Stimulated activated CD8-positive, alpha-beta memory T cell treated with anti-CD3 and anti-CD28 coated beads, Interleukin-12 subunit alpha, Interleukin-12 subunit beta, amount 100 ng/mL, for 1 hour (primary cell): ENCODE measurements at regions not wholly inside any gene's neighbourhood (a gene's known extent, or its start where the extent isn't known, plus 50 kb on each side); places are given as distances from the start of the nearest gene placed in this dataset.
"Not testable (repeated sequence)": the region's sequence is repeated elsewhere in the genome, so short reads cannot be mapped to it uniquely, and the experiment has no call there.

Source experiments
- DNase-seq: peaks from one replicate; pipeline ENCODE4 v3.0.0-alpha.2; 2020; ENCODE audit warnings: low read depth

DNA sequence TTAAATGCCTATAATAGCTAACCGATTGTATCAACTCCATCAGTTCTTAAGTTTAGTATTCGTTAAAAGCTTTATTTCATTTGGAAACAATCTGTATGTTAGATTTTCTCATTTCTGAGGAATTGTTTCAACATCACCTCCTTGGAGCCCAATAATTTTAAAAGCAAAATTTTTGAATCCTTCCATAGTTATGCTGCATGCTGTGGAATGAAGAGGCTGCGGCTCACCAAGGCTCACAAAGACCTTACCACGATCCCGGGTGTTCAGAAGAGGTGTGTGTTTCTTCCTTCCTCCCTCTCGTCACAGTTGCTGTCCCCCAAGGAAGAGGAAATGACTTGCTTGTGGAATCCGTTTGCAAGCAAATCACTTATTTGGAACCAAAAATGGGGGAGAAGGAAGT is 143.8 kb downstream of the FGF1 start:
- no peak for DNase-seq

DNA sequence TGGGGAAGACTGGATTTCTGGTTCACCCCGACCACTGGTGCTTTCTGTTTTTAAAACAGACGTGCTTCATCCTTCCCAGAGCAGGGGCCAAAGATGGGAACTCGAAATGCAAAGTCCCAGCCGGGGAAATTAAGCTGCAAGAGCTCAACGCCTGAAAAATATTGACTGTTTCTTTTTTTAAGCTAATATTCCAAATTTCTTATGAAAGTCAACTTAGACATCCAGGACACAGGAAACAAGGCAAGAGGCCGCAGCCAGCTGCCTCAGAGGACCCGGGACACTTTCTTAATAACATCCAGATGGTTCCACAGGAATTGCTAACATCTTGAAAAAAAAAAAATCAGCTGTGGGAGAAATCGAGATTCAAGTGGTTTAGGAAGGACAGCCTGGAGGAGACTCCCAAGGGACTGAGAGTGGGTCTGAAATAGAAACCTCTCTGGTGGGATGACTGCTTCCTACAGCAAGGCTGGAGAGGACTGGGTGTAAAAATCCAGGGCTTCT is 144.9 kb downstream of the FGF1 start:
- DNase-seq = no peak

DNA sequence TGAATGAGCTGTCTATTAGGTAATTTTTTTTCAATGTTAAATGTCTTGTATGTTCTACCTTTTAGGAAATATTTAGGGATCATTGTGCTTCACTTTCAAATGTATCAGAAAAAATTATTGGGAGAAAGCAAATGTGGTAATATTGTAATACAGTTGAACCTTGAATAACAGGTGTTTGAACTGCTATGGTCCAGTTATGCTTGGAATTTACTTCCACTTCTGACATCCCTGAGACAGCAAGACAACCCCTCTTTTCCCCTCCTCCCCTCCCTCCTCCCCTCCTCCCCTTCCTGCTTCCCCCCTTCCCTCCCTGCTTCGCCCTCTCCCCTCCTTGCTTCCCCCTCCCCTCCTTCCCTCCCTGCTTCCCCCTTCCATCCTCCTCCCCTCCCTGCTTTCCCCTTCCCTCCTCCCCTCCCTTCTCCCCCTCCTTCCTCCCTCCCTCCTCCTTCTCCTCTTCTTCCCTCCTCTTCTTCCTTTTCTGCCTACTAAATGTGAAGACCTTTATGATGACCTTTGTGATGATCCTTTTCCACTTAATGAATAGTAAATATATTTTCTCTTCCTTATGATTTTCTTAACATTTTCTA is 146.6 kb downstream of the FGF1 start:
- no peak for DNase-seq

DNA sequence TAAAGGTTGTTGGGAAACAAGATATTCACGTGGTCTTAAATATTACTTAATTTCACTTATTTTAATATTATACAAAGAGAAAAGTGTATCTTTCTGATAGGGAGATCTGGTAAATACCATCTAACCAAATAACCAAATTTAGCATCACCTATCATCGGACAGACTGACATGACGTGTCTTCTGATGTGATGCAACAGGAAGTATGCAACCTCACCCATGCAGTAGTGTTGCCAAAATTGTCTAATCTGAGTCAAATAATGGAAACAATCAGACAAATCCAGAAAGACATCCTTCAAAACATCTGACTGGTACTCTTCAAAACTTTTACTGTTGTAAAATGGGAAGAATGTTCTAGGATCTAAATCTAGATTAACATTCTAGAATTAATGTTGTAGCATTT is 148.0 kb downstream of the FGF1 start:
- DNase-seq = no peak

DNA sequence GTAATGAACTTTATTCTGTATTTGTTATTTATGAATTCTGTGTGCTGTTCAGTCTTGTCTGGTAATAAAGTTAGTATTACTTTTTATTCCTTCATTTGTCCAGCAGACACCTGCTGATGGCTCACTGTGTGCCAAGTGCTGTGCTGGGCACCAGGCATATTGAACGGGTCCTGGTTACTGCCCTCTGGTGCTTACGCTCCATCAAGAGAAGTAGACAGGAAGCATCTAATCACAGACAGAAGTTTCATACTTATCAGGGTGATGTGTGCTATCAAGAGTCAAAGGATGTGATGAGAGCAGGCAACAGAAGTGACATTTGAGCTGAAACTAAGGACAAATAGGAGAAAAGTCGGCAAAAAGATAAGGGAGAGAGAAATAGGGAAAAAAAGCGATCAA is 153.1 kb downstream of the FGF1 start:
- no peak for DNase-seq

DNA sequence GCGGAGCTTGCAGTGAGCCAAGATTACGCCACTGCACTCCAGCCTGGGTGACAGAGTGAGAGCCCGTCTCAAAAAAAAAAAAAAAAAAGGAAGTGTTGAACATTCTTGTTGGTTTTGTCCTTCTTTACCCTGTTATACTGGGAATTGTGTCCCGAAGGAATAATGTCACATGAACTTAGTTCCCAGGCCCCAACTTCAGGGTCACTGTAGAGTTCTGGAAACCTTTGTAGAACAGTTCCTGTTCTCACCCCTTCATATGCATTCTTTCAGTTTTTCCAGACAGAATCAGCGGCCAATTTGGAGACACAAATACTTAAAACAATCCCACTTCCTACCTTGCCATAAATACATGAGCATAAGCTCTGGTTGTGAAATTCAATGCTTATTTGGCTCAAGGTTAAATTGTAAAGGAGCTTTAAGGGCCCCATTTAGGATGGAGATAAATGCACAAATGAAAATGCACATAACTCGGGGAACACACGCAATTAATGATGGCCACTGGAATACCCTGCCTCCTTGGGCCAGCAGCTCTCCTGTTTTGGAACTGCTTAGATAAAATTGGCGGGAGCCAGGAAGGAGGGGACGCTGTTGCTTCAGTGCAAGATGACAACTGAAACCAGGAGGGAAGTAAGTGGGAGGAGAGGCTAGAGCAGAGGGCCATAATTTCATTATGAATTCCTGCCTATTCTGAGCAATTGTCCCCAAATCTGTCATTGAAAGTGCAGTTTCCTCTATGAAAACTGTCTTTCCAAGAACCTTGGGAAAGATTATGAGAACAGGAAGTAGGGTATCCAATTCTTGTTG is 153.7 kb downstream of the FGF1 start:
- DNase-seq = no peak

DNA sequence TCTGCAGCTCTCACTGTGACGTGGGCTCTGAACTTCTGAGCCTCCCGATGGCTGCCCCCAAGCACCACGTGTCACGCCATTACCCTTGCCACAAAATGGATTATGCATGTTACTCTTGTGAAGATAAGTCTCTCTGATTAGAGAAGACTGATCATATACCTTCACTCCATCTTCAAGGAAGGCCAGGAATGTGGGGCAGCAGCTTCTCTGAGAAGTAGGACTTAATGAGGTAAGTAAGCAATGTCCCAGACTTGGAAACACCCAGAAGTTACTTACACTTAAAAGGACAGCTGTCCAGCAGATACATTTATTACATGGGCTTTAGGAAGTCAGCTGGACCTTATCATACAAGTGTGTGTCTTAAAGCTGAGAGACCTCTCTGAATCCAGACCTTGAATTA is 155.0 kb downstream of the FGF1 start:
- DNase-seq = no peak

DNA sequence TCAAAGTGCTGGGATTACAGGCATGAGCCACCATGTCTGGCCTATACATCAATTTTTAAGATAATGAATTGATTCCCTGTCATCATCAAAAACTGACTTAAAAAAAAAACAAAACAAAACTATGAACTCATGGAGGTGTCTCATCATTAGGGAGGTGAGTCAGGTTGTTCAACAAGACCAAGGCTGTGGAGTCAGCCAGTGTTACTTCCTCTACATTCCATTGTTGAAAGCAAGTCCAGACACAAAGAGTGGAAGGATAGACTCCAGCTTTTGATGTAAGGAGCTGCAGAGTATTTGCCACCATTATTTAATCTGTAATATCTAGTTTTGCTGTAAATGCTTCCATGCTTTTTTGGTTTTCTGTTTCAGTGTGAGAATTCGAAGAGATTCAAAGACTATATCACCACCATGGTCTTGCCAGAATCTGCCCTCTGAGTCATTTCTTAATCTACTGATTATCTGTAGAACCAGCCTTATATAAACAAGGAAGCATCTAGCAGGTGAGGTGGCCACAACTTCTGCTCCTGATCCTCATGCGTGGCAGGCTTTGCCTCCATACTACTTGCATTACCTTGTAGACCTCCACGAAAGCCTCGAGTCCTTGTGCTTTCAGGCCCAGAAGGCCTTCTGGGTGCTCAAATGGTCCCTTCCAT is 156.1 kb downstream of the FGF1 start:
- DNase-seq = no peak

DNA sequence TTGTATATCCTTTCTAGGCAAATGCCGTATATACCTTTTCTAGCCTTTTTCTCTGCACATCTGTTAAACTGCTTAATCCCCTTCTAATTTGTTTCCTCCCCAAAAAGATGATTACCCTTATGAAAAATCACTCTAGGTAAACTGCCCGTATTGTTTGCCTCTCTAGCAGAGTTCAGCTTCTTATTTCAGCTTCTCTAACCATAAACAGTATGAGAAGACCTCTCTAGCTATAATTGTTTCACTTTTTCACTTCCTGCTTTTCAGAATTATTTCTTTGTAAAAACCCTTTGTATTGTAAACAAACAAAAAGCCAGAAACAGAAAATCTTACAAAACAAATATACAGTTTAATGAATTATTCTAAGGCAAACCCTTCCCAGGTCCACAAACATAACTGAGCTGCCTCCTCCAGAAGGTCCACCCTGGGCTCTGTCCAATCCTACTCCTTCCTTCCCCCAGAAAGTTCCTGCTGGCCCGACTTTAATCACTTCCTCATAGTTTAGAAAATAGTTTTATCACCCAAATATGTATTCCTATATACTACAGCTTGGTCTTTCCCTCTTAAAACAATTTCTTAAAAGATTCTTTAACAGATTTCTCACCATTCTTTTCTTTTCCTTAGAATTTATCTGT is 158.1 kb downstream of the FGF1 start:
- no peak for DNase-seq

DNA sequence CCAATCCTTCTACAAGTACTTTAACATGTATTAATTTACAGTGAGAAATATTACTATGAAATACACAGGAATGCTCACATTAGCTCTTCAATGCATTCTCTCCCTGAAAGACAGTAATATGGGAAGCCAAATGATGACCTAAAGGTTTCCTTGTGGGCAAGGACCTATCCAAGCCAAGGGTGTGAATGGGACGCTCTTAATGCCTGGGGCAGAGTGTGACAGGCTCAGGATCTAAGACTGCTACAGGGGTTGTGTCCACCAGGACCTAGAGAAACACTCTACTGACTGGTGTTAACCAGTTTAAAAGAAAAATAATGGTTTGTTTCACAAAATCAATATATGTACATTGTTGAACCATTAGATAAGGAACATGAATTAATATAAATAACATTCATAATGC is 158.7 kb downstream of the FGF1 start:
- DNase-seq = no peak

DNA sequence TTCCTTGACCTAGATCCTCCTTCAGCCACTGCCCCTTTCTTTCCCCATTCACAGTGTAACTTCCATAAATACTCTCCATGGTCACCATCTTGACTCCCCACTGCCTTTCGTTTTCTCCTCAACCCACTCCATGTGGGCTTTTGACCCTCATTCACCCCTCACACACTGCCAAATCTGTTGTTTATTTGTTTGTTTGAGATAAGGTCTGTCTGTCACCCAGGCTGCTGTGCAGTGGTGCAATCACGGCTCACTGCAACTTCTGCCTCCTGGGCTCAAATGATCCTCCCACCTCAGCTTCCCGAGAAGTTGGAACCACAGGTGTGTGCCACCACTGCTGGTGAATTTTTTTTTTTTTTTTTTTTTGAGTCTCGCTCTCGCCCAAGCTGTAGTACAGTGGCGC is 162.9 kb downstream of the FGF1 start:
- DNase-seq = no peak

DNA sequence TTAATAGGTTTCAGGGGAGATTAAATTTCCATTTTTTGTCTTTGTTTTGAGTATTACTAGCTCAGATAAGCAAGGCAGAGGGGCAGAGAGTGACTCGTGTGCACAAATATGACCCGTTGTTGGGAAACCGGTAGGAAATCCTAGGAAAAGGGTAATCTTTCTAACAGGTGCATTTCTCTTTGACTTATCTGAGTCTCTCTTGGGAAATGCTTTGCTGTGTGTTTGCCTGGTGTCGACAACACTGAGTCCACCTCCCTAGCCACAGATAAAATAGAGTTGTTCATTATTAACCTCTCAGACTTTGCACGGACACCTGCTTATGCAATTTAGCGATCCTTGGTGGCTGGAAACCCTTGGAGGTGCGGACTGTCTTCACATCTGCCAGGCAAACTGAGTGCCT is 164.2 kb downstream of the FGF1 start:
- DNase-seq = no peak

DNA sequence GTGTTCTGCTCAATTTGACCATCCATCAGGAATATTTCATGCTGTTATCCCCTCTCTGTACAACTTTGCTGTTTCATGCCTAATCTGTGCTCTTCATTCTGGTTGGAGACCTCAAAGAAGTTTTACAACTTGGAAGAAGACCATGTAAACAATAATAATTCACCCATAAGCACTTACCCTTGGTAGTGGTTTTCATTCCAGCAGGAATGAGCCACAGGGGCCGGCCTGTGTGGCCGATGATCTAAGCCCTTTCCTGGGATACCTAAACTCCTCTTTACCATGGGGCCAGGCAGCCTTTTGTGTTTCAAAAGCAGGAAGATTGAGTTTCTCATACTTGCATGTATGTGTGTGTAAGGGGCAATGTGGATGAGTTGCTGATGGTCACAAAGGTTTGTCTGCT is 165.0 kb downstream of the FGF1 start:
- DNase-seq = no peak

DNA sequence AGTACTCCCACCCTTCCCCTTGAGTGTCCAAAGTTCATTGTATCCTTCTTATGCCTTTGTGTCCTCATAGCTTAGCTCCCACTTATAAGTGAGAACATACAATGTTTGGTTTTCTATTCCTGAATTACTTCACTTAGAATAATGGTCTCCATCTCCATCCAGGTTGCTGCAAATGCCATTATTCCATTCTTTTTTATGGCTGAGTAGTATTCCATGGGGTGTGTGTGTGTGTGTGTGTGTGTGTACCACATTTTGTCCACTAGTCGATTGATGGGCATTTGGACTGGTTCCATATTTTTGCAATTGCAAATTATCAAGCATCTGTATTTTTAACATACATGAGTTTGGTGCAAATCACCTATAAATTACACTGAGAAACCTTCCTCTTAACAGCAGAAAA is 166.0 kb downstream of the FGF1 start:
- DNase-seq = not testable (repeated sequence)

DNA sequence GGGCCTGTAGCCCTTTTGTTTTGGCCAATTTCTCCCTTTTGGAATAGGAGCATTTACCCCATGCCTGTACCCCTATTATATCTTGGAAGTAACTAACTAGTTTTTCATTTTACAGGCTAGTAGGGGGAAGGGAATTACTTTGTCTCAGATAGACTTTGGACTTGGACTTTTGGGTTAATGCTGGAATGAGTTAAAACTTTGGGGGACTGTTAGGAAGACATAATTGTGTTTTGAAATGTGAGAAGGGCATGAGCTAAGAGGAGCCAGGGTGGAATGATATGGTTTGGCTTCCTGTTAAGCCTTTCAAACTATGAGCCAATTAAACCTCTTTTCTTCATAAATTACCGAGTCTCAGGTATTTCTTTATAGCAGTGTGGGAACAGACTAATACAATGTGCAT is 168.1 kb downstream of the FGF1 start:
- no peak for DNase-seq

DNA sequence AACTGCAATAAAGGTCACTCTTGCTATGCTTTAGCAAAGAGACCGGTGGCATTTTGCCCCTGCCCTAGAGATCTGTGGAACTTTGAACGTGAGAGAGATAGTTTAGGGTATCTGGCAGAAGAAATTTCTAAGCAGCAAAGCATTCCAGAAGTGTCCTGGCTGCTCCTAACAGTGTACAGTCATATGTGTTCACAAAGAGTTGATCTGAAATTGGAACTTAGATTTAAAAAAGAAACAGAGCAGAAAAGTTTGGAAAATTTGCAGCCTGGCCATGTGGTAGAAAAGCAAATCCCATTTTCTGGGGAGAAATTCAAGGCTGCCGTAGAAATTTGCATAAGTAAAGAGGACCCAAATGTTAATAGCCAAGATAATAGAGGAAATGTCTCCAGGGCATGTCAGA is 169.2 kb downstream of the FGF1 start:
- no peak for DNase-seq

DNA sequence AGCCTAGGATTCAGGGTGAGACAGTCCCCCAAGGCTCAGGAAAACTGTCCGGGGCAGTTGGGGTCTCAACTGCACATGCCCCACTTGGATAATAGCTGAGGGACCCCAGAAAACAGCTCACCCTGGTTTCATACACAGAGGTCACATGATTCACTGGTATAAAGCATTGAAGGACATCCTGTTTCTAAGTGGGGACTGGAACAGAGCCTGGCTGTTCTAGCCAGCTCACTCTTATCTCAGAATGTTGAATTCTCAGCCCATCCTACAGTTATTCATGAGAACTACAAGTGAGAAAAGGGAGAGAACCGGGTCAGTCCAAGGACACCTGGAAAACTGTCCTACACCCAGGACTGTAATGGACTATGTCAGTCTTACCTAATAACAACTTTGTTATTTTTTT is 170.9 kb downstream of the FGF1 start:
- no peak for DNase-seq

DNA sequence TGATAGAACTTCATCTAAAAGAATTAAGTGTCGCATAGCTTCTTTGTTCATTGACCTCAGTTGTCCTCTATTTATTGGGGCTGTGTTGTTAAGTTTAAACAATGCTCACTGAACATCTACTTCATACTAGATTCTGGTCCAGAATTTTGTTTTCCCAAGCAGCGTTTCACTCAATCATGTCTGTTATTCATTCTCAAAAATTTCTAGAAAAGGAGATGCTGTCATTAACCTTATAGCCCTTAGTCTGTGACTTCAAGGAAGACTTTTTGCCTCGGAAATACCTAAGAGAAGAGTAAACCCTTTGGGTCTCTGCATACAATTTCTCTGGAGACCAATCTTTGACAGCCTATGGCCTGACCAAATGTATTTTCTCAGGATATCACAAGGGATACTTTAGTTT is 171.7 kb downstream of the FGF1 start:
- DNase-seq = no peak

DNA sequence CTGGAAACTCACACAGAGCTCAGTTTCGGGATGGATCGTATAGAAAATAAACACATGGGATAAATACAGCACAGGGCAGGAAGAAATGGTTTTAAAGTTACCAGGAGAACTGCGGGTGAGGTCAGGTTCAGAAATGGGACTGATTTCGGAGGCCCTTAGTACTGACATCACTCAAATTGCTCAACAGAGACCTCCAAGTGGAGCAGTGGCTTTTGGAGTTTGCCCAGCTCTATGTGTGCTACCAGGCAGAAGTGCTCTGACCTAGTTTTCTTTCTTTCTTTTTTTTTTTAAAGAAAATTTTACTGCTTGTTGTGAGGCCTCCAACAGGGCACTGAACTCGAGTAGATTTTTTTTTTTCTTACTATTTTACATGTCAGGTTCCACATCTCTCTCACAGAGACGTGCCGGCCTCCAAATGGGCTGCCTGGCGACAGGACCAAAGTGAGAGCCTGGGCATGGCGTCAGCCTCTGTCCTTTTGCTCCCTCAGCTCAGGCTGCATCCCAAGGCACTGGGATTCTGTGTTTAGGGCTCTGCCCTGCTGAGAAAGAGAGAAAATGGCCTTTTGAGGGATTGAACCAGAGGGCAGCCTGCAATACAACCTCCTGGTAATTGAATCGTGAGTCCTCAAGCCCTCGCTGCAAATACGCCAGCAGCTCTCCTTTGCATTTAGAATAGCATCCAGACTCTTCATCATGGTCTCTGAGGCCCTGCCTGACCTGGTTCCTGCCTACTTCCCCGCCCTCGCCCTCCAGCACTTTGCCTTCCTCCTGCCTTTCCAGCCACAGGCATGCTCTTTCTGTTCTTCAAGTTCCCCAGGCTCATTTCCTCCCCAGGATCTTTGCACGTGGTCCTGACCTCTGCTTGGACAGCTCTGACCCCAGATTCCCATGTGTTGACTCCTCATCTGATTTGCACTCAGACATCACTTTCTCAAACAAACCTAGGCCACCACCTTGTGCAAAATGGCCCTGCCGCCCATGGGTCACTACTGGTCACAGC is 173.5 kb downstream of the FGF1 start:
- DNase-seq = no peak

DNA sequence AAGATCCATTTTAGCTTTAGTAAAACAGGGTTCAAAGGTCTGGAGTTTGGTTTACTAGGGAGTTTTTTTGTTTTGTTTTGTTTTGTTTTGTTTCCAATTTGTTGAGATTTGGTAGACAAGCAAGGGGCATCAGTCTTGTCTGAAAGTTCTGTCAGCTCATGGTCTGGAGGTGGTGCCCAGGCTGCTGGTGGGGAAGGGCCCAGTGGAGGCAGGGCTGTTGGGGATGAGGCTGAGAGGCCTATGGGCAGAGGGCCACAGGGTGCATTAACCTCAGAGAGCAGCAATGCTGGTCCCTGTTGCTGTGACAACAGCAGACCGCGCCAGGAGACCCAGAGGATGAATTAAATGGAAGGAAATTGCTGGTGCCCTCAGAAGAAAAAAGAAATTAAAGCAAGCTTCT is 174.5 kb downstream of the FGF1 start:
- DNase-seq = no peak

DNA sequence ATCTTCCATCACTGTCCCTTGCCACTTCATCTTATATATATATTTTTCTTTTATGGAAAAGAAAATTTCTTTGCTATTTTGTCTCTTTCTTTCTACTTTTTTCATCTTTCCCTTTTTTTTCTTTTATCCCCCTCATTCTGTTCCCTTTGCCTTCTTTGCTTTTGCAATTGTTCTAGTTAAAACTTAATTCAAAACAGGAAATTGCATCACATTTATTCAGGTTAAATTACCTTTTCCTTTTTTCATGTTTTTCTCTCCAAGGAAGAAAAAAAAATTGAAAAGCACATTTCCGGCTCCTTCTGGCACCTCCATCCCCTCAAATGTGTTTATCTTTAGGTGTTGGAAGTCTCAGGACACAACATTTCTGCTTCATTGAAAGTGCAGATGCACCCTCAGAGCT is 176.9 kb downstream of the FGF1 start:
- no peak for DNase-seq

DNA sequence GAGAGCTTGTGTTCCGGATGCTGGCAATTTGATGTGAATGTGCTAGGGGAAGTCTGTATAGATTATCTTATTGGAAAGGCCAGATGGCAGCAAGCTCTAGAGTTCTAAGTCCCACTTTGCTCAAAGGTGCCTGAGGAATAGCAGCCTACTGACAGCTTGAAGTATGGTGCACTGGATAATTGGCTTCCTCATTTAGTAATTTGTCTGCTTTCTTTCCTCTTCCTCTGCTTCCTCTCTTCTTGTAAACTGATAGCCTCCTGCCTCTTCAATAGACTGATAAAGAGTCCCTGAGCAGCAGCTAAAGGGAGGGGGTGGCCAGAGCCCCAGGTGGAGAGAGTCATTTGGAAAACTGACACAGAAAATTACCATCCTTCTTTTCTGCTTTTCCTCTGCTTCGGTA is 177.3 kb downstream of the FGF1 start:
- no peak for DNase-seq
